Spleen (tissue), 7 donors: ENCODE measurements at regions not wholly inside any gene's neighbourhood (a gene's known extent, or its start where the extent isn't known, plus 50 kb on each side); places are given as distances from the start of the nearest gene placed in this dataset.

ENCODE experiments used
- POLR2A ChIP-seq, 3 donors: fragments of 450-650 bp; IDR thresholded peaks; one replicate each; pipeline ENCODE4 v1.5.1; 2017; ENCODE audit warnings: antibody characterized with exemption in 3 of 3, mild to moderate bottlenecking in 1 of 3
- POLR2AphosphoS5 ChIP-seq, 3 donors: sonication (generic); formaldehyde crosslinking; IDR thresholded peaks; one replicate each; pipeline ENCODE4 v1.5.1; 2017; ENCODE audit warnings: antibody characterized with exemption in 3 of 3
- TF ChIP-seq, protein P1 (sequence below), 11 experiments: fragments of 200-600 bp in 7 of 11; fragments of 450-650 bp in 4 of 11; sonication (generic) in 4 of 11; IDR thresholded peaks in 8 of 11; conservative IDR thresholded peaks in 3 of 11; 1 replicate in 7 of 11; 2 replicates in 4 of 11; pipeline versions ENCODE4 v1.4.0 to v1.8.0; 2016 to 2021; ENCODE audit warnings: antibody characterized with exemption in 11 of 11, inconsistent platforms in 4 of 11, mild to moderate bottlenecking in 1 of 11
- donor health status: DM: no; HTN: no; CAD: no; lungs with moderate emphysema.
- donor health status: DM: no; HTN: no; CAD: no.
- donor health status: DM: no; HTN: no; CAD: no.

DNA sequence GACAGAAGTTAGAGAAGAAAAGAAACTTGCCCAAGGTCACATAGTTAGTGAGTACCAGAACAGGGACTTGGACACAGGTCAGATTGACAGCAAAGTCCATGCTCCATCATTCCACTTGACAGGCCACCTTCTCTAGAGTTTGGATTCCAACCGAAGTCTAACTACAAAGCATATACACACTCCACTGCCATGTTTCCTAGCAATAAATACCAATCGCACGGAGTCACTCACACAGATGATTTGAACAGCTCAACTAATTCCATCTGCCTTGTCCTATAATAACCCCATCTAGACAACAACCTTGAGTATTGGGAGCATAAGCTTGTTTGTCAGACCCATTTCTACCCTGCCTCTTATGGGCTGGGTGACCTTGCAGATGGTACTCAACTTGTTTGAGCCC, 334.6 kb upstream of the MGAT5 start:
- TF ChIP-seq, protein P1, sequence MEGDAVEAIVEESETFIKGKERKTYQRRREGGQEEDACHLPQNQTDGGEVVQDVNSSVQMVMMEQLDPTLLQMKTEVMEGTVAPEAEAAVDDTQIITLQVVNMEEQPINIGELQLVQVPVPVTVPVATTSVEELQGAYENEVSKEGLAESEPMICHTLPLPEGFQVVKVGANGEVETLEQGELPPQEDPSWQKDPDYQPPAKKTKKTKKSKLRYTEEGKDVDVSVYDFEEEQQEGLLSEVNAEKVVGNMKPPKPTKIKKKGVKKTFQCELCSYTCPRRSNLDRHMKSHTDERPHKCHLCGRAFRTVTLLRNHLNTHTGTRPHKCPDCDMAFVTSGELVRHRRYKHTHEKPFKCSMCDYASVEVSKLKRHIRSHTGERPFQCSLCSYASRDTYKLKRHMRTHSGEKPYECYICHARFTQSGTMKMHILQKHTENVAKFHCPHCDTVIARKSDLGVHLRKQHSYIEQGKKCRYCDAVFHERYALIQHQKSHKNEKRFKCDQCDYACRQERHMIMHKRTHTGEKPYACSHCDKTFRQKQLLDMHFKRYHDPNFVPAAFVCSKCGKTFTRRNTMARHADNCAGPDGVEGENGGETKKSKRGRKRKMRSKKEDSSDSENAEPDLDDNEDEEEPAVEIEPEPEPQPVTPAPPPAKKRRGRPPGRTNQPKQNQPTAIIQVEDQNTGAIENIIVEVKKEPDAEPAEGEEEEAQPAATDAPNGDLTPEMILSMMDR (IDR thresholded peaks at IDR 0.05 in 8 of 11, conservative IDR thresholded peaks at IDR 0.05 in 3 of 11) = no peak
- TF ChIP-seq POLR2AphosphoS5 (IDR thresholded peaks at IDR 0.05) (no peak), POLR2A (IDR thresholded peaks at IDR 0.05) (no peak)
